Testis (tissue), 2 donors: ENCODE measurements at regions not wholly inside any gene's neighbourhood (a gene's known extent, or its start where the extent isn't known, plus 50 kb on each side); places are given as distances from the start of the nearest gene placed in this dataset.

Source experiments
- DNase-seq: peaks from one replicate; pipeline ENCODE4 v3.0.0-alpha.2; 2019
- H3K27ac ChIP-seq, 2 donors: fragments of 200-600 bp; sonication (generic); one replicate each; pipeline ENCODE4 v1.5.1; 2019
- H3K27me3 ChIP-seq: fragments of 200-600 bp; sonication (generic); one replicate; pipeline ENCODE4 v1.5.1; 2019
- H3K36me3 ChIP-seq: fragments of 200-600 bp; sonication (generic); one replicate; pipeline ENCODE4 v1.5.1; 2017; ENCODE audit warnings: low read depth; ENCODE audit errors: missing control alignments
- H3K4me1 ChIP-seq: fragments of 200-600 bp; sonication (generic); one replicate; pipeline ENCODE4 v1.5.1; 2019
- H3K4me3 ChIP-seq, 2 donors: fragments of 200-600 bp; sonication (generic); one replicate each; pipeline ENCODE4 v1.5.1; 2017 to 2019
- H3K9me3 ChIP-seq: fragments of 200-600 bp; sonication (generic); one replicate; pipeline ENCODE4 v1.5.1; 2017
- POLR2A ChIP-seq: fragments of 450-650 bp; IDR thresholded peaks from one replicate; pipeline ENCODE4 v1.6.1; 2017; ENCODE audit warnings: antibody characterized with exemption, mild to moderate bottlenecking, moderate library complexity
- WGBS, 2 donors: methylation state at CpG; one replicate each; pipeline ENCODE4 v1.1.5; 2018; 5-methylcytosine and 5-hydroxymethylcytosine counted together
- intact Hi-C: fragments of 100-400 bp; cut with DNase I; formaldehyde crosslinking; loops from one replicate; pipeline ENCODE4 v1.15.1; 2023; ENCODE audit warnings: low total_unique reads
- TF ChIP-seq, protein P1 (sequence below), 3 experiments: fragments of 450-650 bp in 2 of 3; fragments of 200-600 bp in 1 of 3; sonication (generic) in 1 of 3; IDR thresholded peaks; one replicate each; pipeline ENCODE4 v1.5.1; 2016 to 2019; ENCODE audit warnings: antibody characterized with exemption in 3 of 3, mild to moderate bottlenecking in 2 of 3, moderate library complexity in 1 of 3

DNA sequence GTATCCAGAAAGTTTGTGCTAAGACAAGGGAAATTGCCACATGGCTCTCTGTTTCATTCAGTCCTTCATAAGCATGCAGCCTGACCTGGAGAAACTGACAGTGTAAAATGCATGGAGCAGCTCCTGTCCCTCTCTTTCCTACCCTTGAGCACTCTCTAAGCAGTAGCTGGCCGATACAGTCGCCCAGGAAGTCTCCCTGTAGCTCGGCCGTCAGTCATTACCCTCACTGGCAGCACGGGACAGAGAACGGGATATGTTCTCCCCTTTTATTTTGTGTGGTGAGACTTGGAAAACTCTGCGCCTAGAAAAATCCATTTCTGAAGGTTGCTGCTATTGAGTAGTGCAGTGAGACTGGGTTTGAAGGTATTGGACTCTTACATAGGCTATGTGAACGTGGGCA lies 56.8 kb upstream of the KCNMB1 start:
- no peak for DNase-seq
- Histone ChIP-seq H3K27ac (no peak overlapping the region), H3K4me3 (no peak overlapping the region), H3K9me3 (no peaks in the 10 kb centered on the region), H3K4me1 (no peaks in the 10 kb centered on the region), H3K36me3 (no peaks in the 10 kb centered on the region), H3K27me3 (no peaks in the 10 kb centered on the region)
- 89 to 92% methylated on average over 8 of the region's 8 CpGs for WGBS, 2 donors
- intact Hi-C loops, result no loop called here
- TF ChIP-seq POLR2A, result no peak
- TF ChIP-seq, protein P1, sequence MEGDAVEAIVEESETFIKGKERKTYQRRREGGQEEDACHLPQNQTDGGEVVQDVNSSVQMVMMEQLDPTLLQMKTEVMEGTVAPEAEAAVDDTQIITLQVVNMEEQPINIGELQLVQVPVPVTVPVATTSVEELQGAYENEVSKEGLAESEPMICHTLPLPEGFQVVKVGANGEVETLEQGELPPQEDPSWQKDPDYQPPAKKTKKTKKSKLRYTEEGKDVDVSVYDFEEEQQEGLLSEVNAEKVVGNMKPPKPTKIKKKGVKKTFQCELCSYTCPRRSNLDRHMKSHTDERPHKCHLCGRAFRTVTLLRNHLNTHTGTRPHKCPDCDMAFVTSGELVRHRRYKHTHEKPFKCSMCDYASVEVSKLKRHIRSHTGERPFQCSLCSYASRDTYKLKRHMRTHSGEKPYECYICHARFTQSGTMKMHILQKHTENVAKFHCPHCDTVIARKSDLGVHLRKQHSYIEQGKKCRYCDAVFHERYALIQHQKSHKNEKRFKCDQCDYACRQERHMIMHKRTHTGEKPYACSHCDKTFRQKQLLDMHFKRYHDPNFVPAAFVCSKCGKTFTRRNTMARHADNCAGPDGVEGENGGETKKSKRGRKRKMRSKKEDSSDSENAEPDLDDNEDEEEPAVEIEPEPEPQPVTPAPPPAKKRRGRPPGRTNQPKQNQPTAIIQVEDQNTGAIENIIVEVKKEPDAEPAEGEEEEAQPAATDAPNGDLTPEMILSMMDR (IDR thresholded peaks at IDR 0.05), result no peak

DNA sequence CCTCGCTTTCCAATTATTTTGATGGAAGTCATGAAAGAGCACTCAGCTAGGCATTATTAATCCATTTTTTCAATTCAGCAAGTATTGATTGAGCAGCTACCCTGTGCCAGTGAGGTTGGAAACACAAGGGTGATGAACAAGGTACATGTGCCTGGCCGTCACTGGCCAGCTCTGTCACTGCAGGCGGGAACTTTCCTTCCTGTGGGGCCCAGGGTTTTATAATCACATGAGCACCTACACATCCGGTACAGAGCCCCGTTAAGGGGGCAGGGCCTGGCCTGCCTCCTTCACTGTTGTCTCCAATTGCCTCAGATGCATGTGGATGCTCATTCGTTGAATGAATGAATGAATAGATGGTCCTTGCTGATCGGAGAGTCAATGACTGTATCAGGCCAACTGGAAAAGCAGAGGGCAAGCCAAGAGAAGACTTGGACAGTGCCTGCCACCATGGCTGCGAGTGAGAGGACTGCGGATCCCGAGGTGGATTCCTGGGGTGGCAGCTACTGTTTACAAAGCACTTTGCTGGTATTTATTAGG lies 55.9 kb upstream of the KCNMB1 start:
- H3K9me3 ChIP-seq, result no peaks in the 10 kb centered on the region
- H3K4me1 ChIP-seq, result no peaks in the 10 kb centered on the region
- WGBS, 2 donors, result 85 to 87% methylated on average over 10 of the region's 10 CpGs
- TF ChIP-seq POLR2A, result no peak
- TF ChIP-seq, protein P1 (IDR thresholded peaks at IDR 0.05), result no peak
- no peak for DNase-seq
- intact Hi-C loops, result no loop called here
- H3K27me3 ChIP-seq, result no peaks in the 10 kb centered on the region
- H3K36me3 ChIP-seq, result no peaks in the 10 kb centered on the region
- H3K4me3 ChIP-seq, result no peak overlapping the region
- H3K27ac ChIP-seq, result no peak overlapping the region

DNA sequence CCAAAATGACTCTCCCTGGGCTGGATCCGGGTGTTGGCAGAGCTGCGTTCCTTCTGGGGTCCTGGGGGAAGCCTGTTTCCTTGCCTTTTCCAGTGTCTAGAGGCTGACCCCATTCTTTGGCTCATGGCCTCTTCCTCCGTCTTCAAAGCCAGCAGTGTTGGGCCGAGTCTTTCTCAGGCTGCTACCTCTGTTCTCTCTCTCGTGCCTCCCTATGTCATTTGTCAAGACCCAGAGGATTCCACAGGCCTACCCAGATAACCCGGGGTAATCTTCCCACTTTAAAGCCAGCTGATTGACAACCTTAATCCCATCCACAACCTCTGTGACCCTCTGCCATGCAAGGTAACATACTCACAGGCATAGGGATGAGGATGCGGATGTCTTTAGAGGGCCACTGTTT lies 55.0 kb upstream of the KCNMB1 start:
- Histone ChIP-seq H3K36me3 (no peaks in the 10 kb centered on the region), H3K27ac (no peak overlapping the region), H3K4me1 (no peaks in the 10 kb centered on the region), H3K27me3 (no peaks in the 10 kb centered on the region), H3K9me3 (no peaks in the 10 kb centered on the region), H3K4me3 (no peak overlapping the region)
- WGBS, 2 donors, result 85 to 91% methylated on average over 7 of the region's 7 CpGs
- no peak for TF ChIP-seq POLR2A
- TF ChIP-seq, protein P1 (IDR thresholded peaks at IDR 0.05), result no peak
- intact Hi-C loops, result no loop called here
- DNase-seq, result no peak

DNA sequence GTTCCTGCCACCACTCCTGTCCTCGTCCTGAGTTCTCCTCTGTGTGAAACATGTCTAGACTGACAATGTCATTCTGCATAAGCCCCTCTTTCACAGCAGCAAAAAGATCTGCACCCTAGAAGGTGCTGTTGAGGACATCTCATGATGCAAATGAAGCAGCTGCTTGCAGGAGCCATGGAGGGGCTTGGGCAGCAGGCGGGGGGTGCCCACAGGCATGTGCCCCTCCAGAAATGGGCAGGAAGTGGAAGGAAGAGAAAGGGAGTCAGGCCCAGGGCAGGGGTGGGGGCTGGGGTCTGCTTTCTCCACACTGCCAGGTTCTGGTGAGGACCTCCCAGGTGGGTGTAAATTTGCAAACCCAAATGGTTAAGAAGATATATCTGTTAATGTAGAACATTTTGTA lies 54.5 kb upstream of the KCNMB1 start:
- TF ChIP-seq POLR2A, result no peak
- TF ChIP-seq, protein P1 (IDR thresholded peaks at IDR 0.05), result no peak
- Histone ChIP-seq H3K36me3 (no peaks in the 10 kb centered on the region), H3K4me3 (no peak overlapping the region), H3K27me3 (no peaks in the 10 kb centered on the region), H3K27ac (no peak overlapping the region), H3K9me3 (no peaks in the 10 kb centered on the region), H3K4me1 (no peaks in the 10 kb centered on the region)
- intact Hi-C loops, result no loop called here
- 91 to 95% methylated on average over 2 of the region's 2 CpGs for WGBS, 2 donors
- DNase-seq, result no peak

DNA sequence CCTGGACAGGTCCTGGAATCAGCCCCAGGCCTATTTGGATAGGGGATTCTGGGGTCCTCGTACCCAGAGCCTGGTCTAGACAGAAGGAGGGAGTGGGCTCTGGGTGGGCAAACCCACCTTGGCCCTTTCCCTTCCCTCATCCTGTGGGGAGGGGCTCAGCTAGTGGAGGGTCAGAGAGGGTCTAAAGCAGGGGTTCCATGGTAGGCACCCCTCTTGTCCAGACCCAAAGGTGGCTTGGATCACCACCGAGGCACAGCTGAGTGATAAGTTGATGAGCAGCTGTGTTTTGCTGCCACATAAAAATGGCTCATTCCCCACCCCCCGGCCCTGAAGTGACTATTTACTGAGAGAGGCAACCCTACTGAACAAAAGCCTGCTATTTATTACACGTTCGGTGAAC lies 53.8 kb upstream of the KCNMB1 start:
- peaks cover 3% of the 10 kb centered on the region for H3K4me1 ChIP-seq
- intact Hi-C loops, result no loop called here
- no peaks in the 10 kb centered on the region for H3K27me3 ChIP-seq
- no peak overlapping the region for H3K27ac ChIP-seq
- H3K4me3 ChIP-seq, result no peak overlapping the region
- no peaks in the 10 kb centered on the region for H3K36me3 ChIP-seq
- 64 to 76% methylated on average over 5 of the region's 5 CpGs for WGBS, 2 donors
- no peak for DNase-seq
- no peaks in the 10 kb centered on the region for H3K9me3 ChIP-seq
- TF ChIP-seq POLR2A, result no peak
- TF ChIP-seq, protein P1 (IDR thresholded peaks at IDR 0.05), result no peak
